GM12865 (cell line): ENCODE measurements at regions not wholly inside any gene's neighbourhood (a gene's known extent, or its start where the extent isn't known, plus 50 kb on each side); places are given as distances from the start of the nearest gene placed in this dataset.

Experiments used
- DNase-seq: peaks from one replicate; pipeline ENCODE4 v3.0.0; 2010; ENCODE audit warnings: low read depth
- H3K4me3 ChIP-seq: 2 replicates; pipeline ENCODE4 v1.5.1; 2011; ENCODE audit warnings: mild to moderate bottlenecking, low read depth, low read length, control low read depth
- CTCF ChIP-seq: IDR thresholded peaks from 2 replicates; pipeline ENCODE4 v1.5.1; 2011; ENCODE audit warnings: low read length, control low read depth, low read depth, inconsistent platforms; ENCODE audit not compliant: insufficient read depth; ENCODE audit errors: missing control alignments

GRCh38 chr3:153624310-153625030, 462.4 kb downstream of the RAP2B start:
- DNase-seq = peak; percentile 19
- no peak overlapping the region for H3K4me3 ChIP-seq
- TF ChIP-seq CTCF = no peak

GRCh38 chr3:153625506-153625905, 463.5 kb downstream of the RAP2B start:
- no peak for DNase-seq
- no peak for TF ChIP-seq CTCF
- H3K4me3 ChIP-seq = no peak overlapping the region

- DNase-seq = peak; percentile 22
- no peak overlapping the region for H3K4me3 ChIP-seq
- no peak for TF ChIP-seq CTCF
Measured at GRCh38 chr3:153626158-153626557, 464.1 kb downstream of the RAP2B start.

GRCh38 chr3:153628591-153628990, 466.6 kb downstream of the RAP2B start:
- no peak overlapping the region for H3K4me3 ChIP-seq
- peak; percentile 55 for DNase-seq
- no peak for TF ChIP-seq CTCF

GRCh38 chr3:153629148-153629547, 467.1 kb downstream of the RAP2B start:
- DNase-seq = no peak
- no peak overlapping the region for H3K4me3 ChIP-seq
- no peak for TF ChIP-seq CTCF

- DNase-seq = no peak
- TF ChIP-seq CTCF = no peak
- no peak overlapping the region for H3K4me3 ChIP-seq
Measured at GRCh38 chr3:153631102-153631501, 469.1 kb downstream of the RAP2B start.

GRCh38 chr3:153631664-153632063, 469.6 kb downstream of the RAP2B start:
- DNase-seq = no peak
- H3K4me3 ChIP-seq = no peak overlapping the region
- TF ChIP-seq CTCF = no peak
